CD8-positive, alpha-beta memory T cell (primary cell): ENCODE measurements at regions not wholly inside any gene's neighbourhood (a gene's known extent, or its start where the extent isn't known, plus 50 kb on each side); places are given as distances from the start of the nearest gene placed in this dataset.
"Not testable (repeated sequence)": the region's sequence is repeated elsewhere in the genome, so short reads cannot be mapped to it uniquely, and the experiment has no call there.

ENCODE experiments used
- CTCF ChIA-PET: fragments of 350-600 bp; sonication (Branson Sonifier 250); formaldehyde crosslinking; loops from one replicate; lab custom pipeline; 2021; ENCODE audit warnings: antibody characterized with exemption; lab: Charles Lee
- POLR2A ChIA-PET: fragments of 350-600 bp; sonication (Branson Sonifier 250); formaldehyde crosslinking; loops from one replicate; lab custom pipeline; 2021; ENCODE audit warnings: antibody characterized with exemption; lab: Charles Lee
- DNase-seq, 5 donors: peaks; one replicate each; pipeline versions ENCODE4 v3.0.0 to v3.0.0-alpha.2; 2020 to 2022; ENCODE audit warnings: mixed read lengths in 1 of 5
- H3K27ac ChIP-seq: one replicate; pipeline ENCODE4 v1.7.0; 2013; ENCODE audit warnings: low read depth, mild to moderate bottlenecking, low read length, moderate library complexity
- H3K27me3 ChIP-seq: 2 replicates; pipeline ENCODE4 v1.7.0; 2013; ENCODE audit warnings: low read length, mild to moderate bottlenecking; ENCODE audit not compliant: insufficient read depth, poor library complexity, severe bottlenecking
- H3K36me3 ChIP-seq: 2 replicates; pipeline ENCODE4 v1.7.0; 2013; ENCODE audit warnings: mild to moderate bottlenecking, low read length, moderate library complexity; ENCODE audit not compliant: insufficient read depth
- H3K4me1 ChIP-seq: 2 replicates; pipeline ENCODE4 v1.7.0; 2013; ENCODE audit warnings: mild to moderate bottlenecking, low read length, moderate library complexity; ENCODE audit not compliant: insufficient read depth
- H3K4me3 ChIP-seq: 2 replicates; pipeline ENCODE4 v1.7.0; 2013; ENCODE audit warnings: mild to moderate bottlenecking, low read length
- H3K9me3 ChIP-seq: 2 replicates; pipeline ENCODE4 v1.7.0; 2013; ENCODE audit warnings: mild to moderate bottlenecking, low read length
- H3K27ac Mint-ChIP-seq, 8 donors: one replicate each; pipeline ENCODE4 v1.8.0; 2020 to 2021; ENCODE audit warnings: mixed read lengths in 8 of 8, mild to moderate bottlenecking in 6 of 8, inconsistent platforms in 3 of 8, moderate library complexity in 3 of 8
- H3K27me3 Mint-ChIP-seq, 2 donors: one replicate each; pipeline ENCODE4 v1.8.0; 2020 to 2021; ENCODE audit warnings: mixed read lengths in 2 of 2, mild to moderate bottlenecking in 1 of 2, moderate library complexity in 1 of 2
- H3K36me3 Mint-ChIP-seq, 3 donors: one replicate each; pipeline ENCODE4 v1.8.0; 2020 to 2021; ENCODE audit warnings: mixed read lengths in 3 of 3, inconsistent platforms in 1 of 3, mild to moderate bottlenecking in 1 of 3
- H3K4me1 Mint-ChIP-seq, 3 donors: one replicate each; pipeline ENCODE4 v1.8.0; 2020 to 2021; ENCODE audit warnings: mixed read lengths in 3 of 3, inconsistent platforms in 1 of 3, mild to moderate bottlenecking in 1 of 3
- H3K4me3 Mint-ChIP-seq, 7 donors: one replicate each; pipeline ENCODE4 v1.8.0; 2020 to 2021; ENCODE audit warnings: mixed read lengths in 7 of 7, mild to moderate bottlenecking in 6 of 7, moderate library complexity in 4 of 7, inconsistent platforms in 2 of 7
- H3K9me3 Mint-ChIP-seq, 5 donors: one replicate each; pipeline ENCODE4 v1.8.0; 2020 to 2022; ENCODE audit warnings: mixed read lengths in 5 of 5, mild to moderate bottlenecking in 3 of 5, moderate library complexity in 2 of 5, inconsistent platforms in 1 of 5

DNA sequence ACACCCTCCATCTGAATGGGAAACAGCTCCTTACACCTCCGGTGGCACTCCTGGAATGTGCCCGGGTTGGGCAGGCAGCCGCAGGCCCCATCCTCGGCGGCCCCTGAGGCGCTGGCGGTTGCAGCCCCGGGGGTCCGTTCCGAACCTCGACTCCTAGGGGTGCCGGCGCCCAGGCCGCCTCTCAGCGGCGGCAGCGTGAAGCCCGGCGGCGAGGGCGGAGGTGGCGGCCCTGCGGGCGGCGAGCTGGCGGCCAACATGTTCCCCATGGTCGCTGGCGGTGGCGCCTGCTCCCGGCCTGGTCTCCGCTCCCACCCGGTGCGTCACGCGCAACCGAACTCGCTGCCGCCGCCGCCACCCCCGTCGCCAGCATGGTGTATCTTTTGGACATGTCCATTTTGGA, 165.2 kb downstream of the POTEH start:
- H3K4me3 ChIP-seq, H3K27ac Mint-ChIP-seq, H3K36me3 ChIP-seq, H3K4me3 Mint-ChIP-seq, H3K27ac ChIP-seq, H3K9me3 ChIP-seq, H3K9me3 Mint-ChIP-seq, H3K27me3 ChIP-seq, H3K36me3 Mint-ChIP-seq, H3K4me1 Mint-ChIP-seq, CTCF ChIA-PET, H3K4me1 ChIP-seq, POLR2A ChIA-PET, H3K27me3 Mint-ChIP-seq: not testable (repeated sequence)
- DNase-seq, result peak in 1 of 5 donors; percentile 43

DNA sequence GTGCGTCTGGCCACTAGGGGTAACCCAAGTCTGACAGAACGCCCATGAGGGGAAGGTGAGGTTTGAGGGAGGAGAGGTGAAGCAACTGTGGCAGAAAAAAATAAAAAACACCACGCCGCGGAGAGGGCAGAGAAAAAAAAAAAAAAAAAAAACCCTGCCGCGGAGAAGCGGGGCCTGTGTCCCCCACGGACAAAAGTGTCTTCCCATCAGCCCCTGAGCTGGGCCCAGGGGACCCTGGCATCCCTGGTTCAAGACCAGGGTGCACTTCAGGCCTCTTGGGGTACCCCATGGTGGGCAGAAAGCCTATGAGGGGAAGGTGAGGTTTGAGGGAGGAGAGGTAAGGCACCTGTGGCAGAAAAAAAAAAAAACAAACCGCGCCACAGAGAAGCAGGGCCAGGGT, 191.1 kb downstream of the POTEH start:
- H3K9me3 Mint-ChIP-seq, H3K4me1 Mint-ChIP-seq, CTCF ChIA-PET, H3K4me3 Mint-ChIP-seq, DNase-seq, H3K27me3 Mint-ChIP-seq, H3K27ac Mint-ChIP-seq, POLR2A ChIA-PET, H3K9me3 ChIP-seq, H3K36me3 Mint-ChIP-seq, H3K27me3 ChIP-seq, H3K27ac ChIP-seq, H3K36me3 ChIP-seq, H3K4me3 ChIP-seq, H3K4me1 ChIP-seq: not testable (repeated sequence)

DNA sequence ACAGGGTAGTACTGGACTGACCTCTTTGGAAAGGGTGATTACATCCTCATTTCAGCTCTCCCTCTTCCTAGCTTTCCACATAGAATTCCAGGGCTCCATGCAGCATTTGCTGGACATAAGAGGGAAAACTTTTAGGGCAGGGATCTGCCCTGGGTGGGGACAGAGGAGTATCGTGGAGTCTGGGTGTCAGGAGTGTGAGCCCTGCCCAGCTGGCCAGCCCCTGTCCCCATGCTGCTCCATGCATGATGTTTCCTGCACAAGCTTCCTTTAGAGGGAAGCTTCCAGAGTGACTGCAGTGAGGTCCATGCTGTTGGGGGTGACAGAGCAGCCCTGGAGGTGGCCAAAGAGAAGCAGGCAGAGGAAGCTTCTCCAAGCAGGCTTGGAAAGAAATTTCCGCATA, 214.5 kb downstream of the POTEH start:
- H3K9me3 ChIP-seq, POLR2A ChIA-PET, CTCF ChIA-PET, H3K36me3 ChIP-seq, H3K4me1 ChIP-seq, H3K27ac Mint-ChIP-seq, H3K27me3 ChIP-seq, DNase-seq, H3K4me3 ChIP-seq, H3K27ac ChIP-seq, H3K9me3 Mint-ChIP-seq, H3K36me3 Mint-ChIP-seq, H3K4me1 Mint-ChIP-seq, H3K27me3 Mint-ChIP-seq, H3K4me3 Mint-ChIP-seq: not testable (repeated sequence)

DNA sequence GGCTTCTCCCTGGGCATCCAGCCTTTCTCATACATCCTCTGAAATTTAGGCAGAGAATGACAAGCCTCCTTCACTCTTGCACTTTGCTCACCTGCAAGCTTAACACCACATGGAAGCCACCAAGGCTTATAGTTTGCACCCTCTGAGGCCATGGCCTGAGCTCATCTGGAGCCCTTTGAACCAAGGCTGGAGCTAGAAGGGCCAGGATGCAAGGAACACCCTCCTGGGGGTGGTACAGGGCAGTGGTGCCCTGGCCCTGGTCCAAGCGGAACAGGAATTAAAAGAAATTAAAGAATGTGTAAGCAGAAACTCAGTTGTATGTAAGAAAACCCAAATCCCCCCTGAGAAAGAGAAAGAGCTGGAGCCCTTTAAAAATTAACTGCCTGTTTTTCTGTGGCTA, 221.9 kb downstream of the POTEH start:
- H3K9me3 Mint-ChIP-seq, H3K4me1 ChIP-seq, CTCF ChIA-PET, H3K4me1 Mint-ChIP-seq, H3K36me3 ChIP-seq, H3K36me3 Mint-ChIP-seq, H3K4me3 Mint-ChIP-seq, DNase-seq, H3K27ac ChIP-seq, H3K27me3 ChIP-seq, POLR2A ChIA-PET, H3K27ac Mint-ChIP-seq, H3K4me3 ChIP-seq, H3K9me3 ChIP-seq, H3K27me3 Mint-ChIP-seq: not testable (repeated sequence)

DNA sequence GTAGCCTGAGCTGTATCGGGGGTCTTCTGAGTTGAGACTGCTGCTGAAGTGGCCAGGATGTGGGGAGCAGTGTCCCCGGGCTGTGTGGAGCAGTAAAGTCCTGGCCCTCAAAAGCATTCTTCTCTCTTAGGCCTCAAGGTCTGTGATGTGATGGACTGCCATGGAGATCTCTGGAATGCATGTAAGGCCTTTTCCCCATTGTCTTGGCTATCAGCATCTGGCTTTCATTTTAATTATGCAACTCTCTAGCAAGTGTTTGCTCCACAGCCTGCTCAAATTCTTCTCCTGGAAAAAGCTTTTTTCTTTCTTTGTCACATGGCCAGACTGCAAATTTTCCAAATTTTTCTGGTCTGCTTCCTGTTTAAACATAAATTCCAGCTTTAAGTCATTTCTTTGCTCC, 229.3 kb downstream of the POTEH start:
- H3K36me3 ChIP-seq, H3K36me3 Mint-ChIP-seq, H3K27ac Mint-ChIP-seq, CTCF ChIA-PET, H3K27ac ChIP-seq, H3K9me3 Mint-ChIP-seq, H3K27me3 Mint-ChIP-seq, POLR2A ChIA-PET, H3K27me3 ChIP-seq, DNase-seq, H3K4me1 Mint-ChIP-seq, H3K4me3 Mint-ChIP-seq, H3K4me1 ChIP-seq, H3K4me3 ChIP-seq, H3K9me3 ChIP-seq: not testable (repeated sequence)

DNA sequence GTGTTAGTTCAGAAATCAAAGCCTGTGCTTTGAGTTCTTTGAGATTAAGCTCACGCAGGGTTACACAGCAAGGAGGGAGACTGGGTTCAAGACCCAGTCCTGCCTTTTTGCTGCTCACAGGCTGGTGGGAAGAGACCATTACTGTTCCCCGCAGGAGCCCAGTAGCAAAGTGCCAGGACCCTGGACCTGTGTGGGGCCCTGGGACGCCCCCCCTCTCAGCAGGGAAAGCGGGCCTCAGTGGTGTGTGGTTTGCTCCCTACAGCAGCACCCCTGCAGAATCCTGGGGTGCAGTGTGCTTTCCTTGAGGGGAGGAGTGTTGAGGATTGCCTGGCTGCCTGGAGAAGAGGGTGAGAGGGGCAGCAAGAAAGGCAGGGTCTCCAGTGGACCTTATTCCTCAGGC, 231.1 kb downstream of the POTEH start:
- H3K4me1 ChIP-seq, H3K4me1 Mint-ChIP-seq, POLR2A ChIA-PET, H3K4me3 Mint-ChIP-seq, H3K27ac ChIP-seq, H3K36me3 ChIP-seq, DNase-seq, H3K4me3 ChIP-seq, H3K27me3 Mint-ChIP-seq, H3K36me3 Mint-ChIP-seq, H3K27me3 ChIP-seq, H3K9me3 Mint-ChIP-seq, H3K9me3 ChIP-seq, H3K27ac Mint-ChIP-seq, CTCF ChIA-PET: not testable (repeated sequence)

DNA sequence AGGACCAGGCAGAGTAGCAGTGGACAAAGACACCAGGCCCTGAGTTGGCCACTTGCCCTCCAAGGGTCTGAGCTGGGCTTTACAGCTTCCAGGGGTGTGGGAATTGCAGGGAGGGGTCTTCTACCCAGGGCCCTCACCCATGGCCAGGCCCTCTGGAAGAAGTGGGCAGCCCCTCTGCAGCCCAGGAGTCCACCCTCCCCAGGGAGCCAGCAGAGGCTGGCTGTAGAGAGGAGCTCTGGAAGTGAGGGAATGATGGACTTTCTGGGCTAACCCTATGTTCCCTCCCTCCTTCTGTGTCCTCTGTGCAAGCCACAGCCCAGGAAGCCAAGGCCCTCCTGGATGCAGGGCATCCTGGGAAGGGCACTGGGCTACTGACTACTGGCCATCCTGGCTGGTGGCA, 232.3 kb downstream of the POTEH start:
- H3K9me3 Mint-ChIP-seq, H3K9me3 ChIP-seq, H3K27me3 Mint-ChIP-seq, CTCF ChIA-PET, H3K4me1 Mint-ChIP-seq, H3K4me1 ChIP-seq, H3K4me3 Mint-ChIP-seq, H3K36me3 Mint-ChIP-seq, H3K27ac Mint-ChIP-seq, H3K27me3 ChIP-seq, H3K27ac ChIP-seq, POLR2A ChIA-PET, DNase-seq, H3K36me3 ChIP-seq, H3K4me3 ChIP-seq: not testable (repeated sequence)

DNA sequence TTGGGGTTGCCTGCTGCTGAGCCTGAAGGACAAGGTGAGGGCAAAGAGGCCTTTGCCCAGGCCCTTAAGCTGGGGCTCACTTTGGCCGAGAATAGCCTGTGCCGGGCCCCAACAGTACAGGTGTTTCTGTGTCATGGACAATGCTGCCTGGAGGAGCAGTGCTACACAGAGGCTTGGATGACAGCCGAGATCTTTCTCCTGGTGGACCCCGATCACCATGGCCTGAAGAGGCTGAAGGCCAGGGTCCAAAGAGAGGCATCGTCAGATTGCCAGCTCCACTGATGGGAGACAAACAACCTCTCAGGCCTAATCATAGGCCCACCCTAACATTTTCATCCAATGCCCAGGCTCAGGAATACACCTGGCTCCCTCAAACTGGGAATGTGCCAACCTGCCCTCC, 232.8 kb downstream of the POTEH start:
- H3K27ac ChIP-seq, H3K4me1 Mint-ChIP-seq, H3K36me3 Mint-ChIP-seq, H3K9me3 ChIP-seq, H3K9me3 Mint-ChIP-seq, DNase-seq, H3K27ac Mint-ChIP-seq, H3K27me3 Mint-ChIP-seq, H3K4me3 Mint-ChIP-seq, H3K36me3 ChIP-seq, H3K27me3 ChIP-seq, H3K4me1 ChIP-seq, H3K4me3 ChIP-seq, CTCF ChIA-PET, POLR2A ChIA-PET: not testable (repeated sequence)

DNA sequence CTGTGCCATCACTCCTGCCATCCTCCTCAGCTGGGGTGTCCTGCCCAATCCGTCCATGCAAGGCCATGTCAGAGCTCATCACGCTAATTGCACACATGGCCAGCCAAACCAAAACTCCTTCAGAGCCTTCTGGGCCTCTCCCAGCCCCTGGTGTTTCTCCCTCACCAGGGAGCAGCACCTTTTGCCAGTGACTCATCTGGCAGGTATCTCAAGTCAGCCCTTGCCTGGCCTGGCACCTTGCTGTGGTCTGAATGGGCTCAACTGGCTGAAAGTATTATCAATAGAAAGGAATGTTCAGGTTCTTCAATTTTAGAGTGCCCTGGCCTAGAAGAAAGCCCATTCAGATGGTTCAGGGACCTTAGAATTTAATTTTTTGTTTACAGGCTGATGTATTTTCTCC, 235.0 kb downstream of the POTEH start:
- H3K27ac ChIP-seq, H3K9me3 Mint-ChIP-seq, H3K36me3 Mint-ChIP-seq, DNase-seq, H3K27me3 ChIP-seq, CTCF ChIA-PET, H3K4me1 ChIP-seq, H3K9me3 ChIP-seq, H3K4me3 Mint-ChIP-seq, H3K27me3 Mint-ChIP-seq, H3K4me1 Mint-ChIP-seq, H3K27ac Mint-ChIP-seq, H3K4me3 ChIP-seq, H3K36me3 ChIP-seq, POLR2A ChIA-PET: not testable (repeated sequence)
